HEK293 (cell line): ENCODE measurements at regions not wholly inside any gene's neighbourhood (a gene's known extent, or its start where the extent isn't known, plus 50 kb on each side); places are given as distances from the start of the nearest gene placed in this dataset.

Experiments
- CTCF ChIA-PET: fragments of 350-600 bp; formaldehyde crosslinking; extraction: SDS; loops from one replicate; lab custom pipeline; 2021; ENCODE audit warnings: antibody characterized with exemption; lab: Yijun Ruan, JAX
- POLR2A ChIA-PET: fragments of 300-600 bp; formaldehyde crosslinking; extraction: SDS; loops from one replicate; lab custom pipeline; 2020; ENCODE audit warnings: antibody characterized with exemption, inconsistent platforms; lab: Yijun Ruan, JAX
- H3K27ac ChIP-seq: fragments of 200-500 bp; sonication (Bioruptor generic); 2 replicates; pipeline ENCODE4 v1.5.1; 2014; ENCODE audit warnings: low read depth, low read length, control low read depth, inconsistent platforms; ENCODE audit errors: extremely low read depth
- H3K36me3 ChIP-seq, 2 experiments: fragments of 200-500 bp in 1 of 2; sonication (Bioruptor generic) in 1 of 2; 1 replicate in 1 of 2; 2 replicates in 1 of 2; pipeline ENCODE4 v1.5.1; 2014 to 2017; ENCODE audit warnings: inconsistent platforms in 2 of 2, low read length in 2 of 2; ENCODE audit not compliant: control insufficient read depth in 2 of 2, insufficient read depth in 1 of 2
- H3K4me1 ChIP-seq: fragments of 200-500 bp; sonication (Bioruptor generic); 2 replicates; pipeline ENCODE4 v1.5.1; 2014; ENCODE audit warnings: mild to moderate bottlenecking, low read length, inconsistent platforms; ENCODE audit not compliant: control insufficient read depth, insufficient read depth
- H3K4me3 ChIP-seq: 2 replicates; pipeline ENCODE4 v1.5.1; 2011; ENCODE audit warnings: low read depth, mild to moderate bottlenecking, control low read depth, low read length, moderate library complexity
- H3K9me3 ChIP-seq: fragments of 200-500 bp; sonication (Bioruptor generic); 2 replicates; pipeline ENCODE4 v1.5.1; 2014; ENCODE audit warnings: low read depth, low read length, inconsistent platforms; ENCODE audit not compliant: control insufficient read depth, insufficient read depth
- IKZF3 ChIP-seq: fragments of 450-650 bp; IDR thresholded peaks from 2 replicates; pipeline ENCODE4 v1.5.0; 2018; ENCODE audit warnings: missing biosample characterization, mild to moderate bottlenecking, missing genetic modification characterization, moderate library complexity
- INSM2 ChIP-seq: fragments of 450-650 bp; formaldehyde crosslinking; IDR thresholded peaks from 2 replicates; pipeline ENCODE4 v1.5.1; 2016; ENCODE audit warnings: missing biosample characterization, missing genetic modification characterization
- KLF9 ChIP-seq: fragments of 450-650 bp; formaldehyde crosslinking; IDR thresholded peaks from 2 replicates; pipeline ENCODE4 v1.5.1; 2016; ENCODE audit warnings: missing biosample characterization, missing genetic modification characterization, low read depth
- MEIS1 ChIP-seq: sonication (generic); formaldehyde crosslinking; IDR thresholded peaks from 2 replicates; pipeline ENCODE4 v1.8.1; 2022; ENCODE audit warnings: missing genetic modification reagents, mild to moderate bottlenecking, borderline replicate concordance
- ZBTB17 ChIP-seq: fragments of 450-650 bp; formaldehyde crosslinking; IDR thresholded peaks from 2 replicates; pipeline ENCODE4 v1.5.1; 2016; ENCODE audit warnings: missing biosample characterization, missing genetic modification characterization
- ZBTB48 ChIP-seq: fragments of 450-650 bp; formaldehyde crosslinking; IDR thresholded peaks from 2 replicates; pipeline ENCODE4 v1.5.1; 2016; ENCODE audit warnings: missing biosample characterization, missing genetic modification characterization
- ZBTB8A ChIP-seq: fragments of 450-650 bp; formaldehyde crosslinking; IDR thresholded peaks from 2 replicates; pipeline ENCODE4 v1.5.1; 2016; ENCODE audit warnings: missing biosample characterization, missing genetic modification characterization
- ZNF248 ChIP-seq: fragments of 450-650 bp; formaldehyde crosslinking; IDR thresholded peaks from 2 replicates; pipeline ENCODE4 v1.5.1; 2017; ENCODE audit warnings: missing biosample characterization, missing genetic modification characterization
- ZNF292 ChIP-seq: fragments of 450-650 bp; formaldehyde crosslinking; IDR thresholded peaks from 2 replicates; pipeline ENCODE4 v1.5.1; 2016; ENCODE audit warnings: low read depth, missing biosample characterization, missing genetic modification characterization, borderline replicate concordance
- ZNF354C ChIP-seq: fragments of 450-650 bp; formaldehyde crosslinking; IDR thresholded peaks from 2 replicates; pipeline ENCODE4 v1.5.1; 2016; ENCODE audit warnings: missing biosample characterization, missing genetic modification characterization, low read depth, borderline replicate concordance
- ZNF416 ChIP-seq: fragments of 450-650 bp; formaldehyde crosslinking; IDR thresholded peaks from 2 replicates; pipeline ENCODE4 v1.5.1; 2016; ENCODE audit warnings: missing biosample characterization, missing genetic modification characterization
- ZNF473 ChIP-seq: fragments of 450-650 bp; formaldehyde crosslinking; IDR thresholded peaks from 2 replicates; pipeline ENCODE4 v1.5.1; 2017; ENCODE audit warnings: missing biosample characterization, missing genetic modification characterization
- ZNF571 ChIP-seq: fragments of 450-650 bp; formaldehyde crosslinking; IDR thresholded peaks from 2 replicates; pipeline ENCODE4 v1.5.0; 2017; ENCODE audit warnings: missing biosample characterization, missing genetic modification characterization
- ZNF623 ChIP-seq: fragments of 450-650 bp; formaldehyde crosslinking; IDR thresholded peaks from 2 replicates; pipeline ENCODE4 v1.5.1; 2016; ENCODE audit warnings: missing biosample characterization, missing genetic modification characterization
- ZNF626 ChIP-seq: fragments of 450-650 bp; sonication (Bioruptor Pico); formaldehyde crosslinking; IDR thresholded peaks from 2 replicates; pipeline ENCODE4 v1.5.1; 2018; ENCODE audit warnings: missing biosample characterization, missing genetic modification characterization, inconsistent platforms
- ZNF639 ChIP-seq: fragments of 450-650 bp; formaldehyde crosslinking; IDR thresholded peaks from 2 replicates; pipeline ENCODE4 v1.5.1; 2016; ENCODE audit warnings: missing biosample characterization, missing genetic modification characterization
- ZSCAN30 ChIP-seq: fragments of 450-650 bp; IDR thresholded peaks from 2 replicates; pipeline ENCODE4 v1.5.1; 2018; ENCODE audit warnings: missing biosample characterization, mild to moderate bottlenecking, missing genetic modification characterization, moderate library complexity
- TF ChIP-seq, protein P1 (sequence below): fragments of 450-650 bp; formaldehyde crosslinking; IDR thresholded peaks from 2 replicates; pipeline ENCODE4 v1.5.1; 2017; ENCODE audit warnings: missing biosample characterization, missing genetic modification characterization
- TF ChIP-seq, protein P2 (sequence below): sonication (generic); formaldehyde crosslinking; IDR thresholded peaks from 2 replicates; pipeline ENCODE4 v1.8.1; 2022; ENCODE audit warnings: mild to moderate bottlenecking, moderate library complexity, missing genetic modification reagents

GRCh38 chr7:84876061-84876821, 310.6 kb downstream of the SEMA3D start:
- Histone ChIP-seq H3K4me3 (no peak overlapping the region), H3K27ac (no peak overlapping the region), H3K4me1 (no peaks in the 10 kb centered on the region)
- TF ChIP-seq ZNF354C (tag by site-specific recombination) (no peak), ZNF626 (tag by site-specific recombination) (no peak), IKZF3 (tag by site-specific recombination) (no peak), ZBTB17 (tag by site-specific recombination) (no peak), ZBTB48 (tag by site-specific recombination) (no peak), ZNF292 (tag by site-specific recombination) (no peak), ZNF473 (tag by site-specific recombination) (no peak)
- TF ChIP-seq, all 188 proteins: peak for 0
- ChIA-PET CTCF (no interaction called here), POLR2A (no interaction called here)
- H3K36me3 ChIP-seq, result no peaks in the 10 kb centered on the region
- H3K9me3 ChIP-seq, result no peaks in the 10 kb centered on the region

GRCh38 chr7:84865560-84865959, 321.3 kb downstream of the SEMA3D start:
- no peak overlapping the region for H3K4me3 ChIP-seq
- ChIA-PET POLR2A (no interaction called here), CTCF (interaction anchor here (0.6 to 0.7 kb wide), 2 partner anchors 20 to 963 kb away, joined by 3 read pairs; no protein-coding TSS in a partner anchor)
- no peaks in the 10 kb centered on the region for H3K4me1 ChIP-seq
- TF ChIP-seq, protein P1, sequence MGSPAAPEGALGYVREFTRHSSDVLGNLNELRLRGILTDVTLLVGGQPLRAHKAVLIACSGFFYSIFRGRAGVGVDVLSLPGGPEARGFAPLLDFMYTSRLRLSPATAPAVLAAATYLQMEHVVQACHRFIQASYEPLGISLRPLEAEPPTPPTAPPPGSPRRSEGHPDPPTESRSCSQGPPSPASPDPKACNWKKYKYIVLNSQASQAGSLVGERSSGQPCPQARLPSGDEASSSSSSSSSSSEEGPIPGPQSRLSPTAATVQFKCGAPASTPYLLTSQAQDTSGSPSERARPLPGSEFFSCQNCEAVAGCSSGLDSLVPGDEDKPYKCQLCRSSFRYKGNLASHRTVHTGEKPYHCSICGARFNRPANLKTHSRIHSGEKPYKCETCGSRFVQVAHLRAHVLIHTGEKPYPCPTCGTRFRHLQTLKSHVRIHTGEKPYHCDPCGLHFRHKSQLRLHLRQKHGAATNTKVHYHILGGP (tag by site-specific recombination), result no peak
- TF ChIP-seq ZNF571 (tag by site-specific recombination), result no peak
- no peak for TF ChIP-seq ZBTB8A (tag by site-specific recombination)
- TF ChIP-seq ZNF416 (tag by site-specific recombination), result no peak
- no peak for TF ChIP-seq ZNF248 (tag by site-specific recombination)
- TF ChIP-seq ZNF623 (tag by site-specific recombination), result no peak
- TF ChIP-seq INSM2 (tag by site-specific recombination), result no peak
- no peak for TF ChIP-seq ZSCAN30 (tag by site-specific recombination)
- no peak for TF ChIP-seq KLF9
- TF ChIP-seq, protein P2, sequence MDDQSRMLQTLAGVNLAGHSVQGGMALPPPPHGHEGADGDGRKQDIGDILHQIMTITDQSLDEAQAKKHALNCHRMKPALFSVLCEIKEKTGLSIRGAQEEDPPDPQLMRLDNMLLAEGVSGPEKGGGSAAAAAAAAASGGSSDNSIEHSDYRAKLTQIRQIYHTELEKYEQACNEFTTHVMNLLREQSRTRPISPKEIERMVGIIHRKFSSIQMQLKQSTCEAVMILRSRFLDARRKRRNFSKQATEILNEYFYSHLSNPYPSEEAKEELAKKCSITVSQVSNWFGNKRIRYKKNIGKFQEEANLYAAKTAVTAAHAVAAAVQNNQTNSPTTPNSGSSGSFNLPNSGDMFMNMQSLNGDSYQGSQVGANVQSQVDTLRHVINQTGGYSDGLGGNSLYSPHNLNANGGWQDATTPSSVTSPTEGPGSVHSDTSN (CRISPR knock-in tag), result no peak
- H3K27ac ChIP-seq, result no peak overlapping the region
- H3K36me3 ChIP-seq, result no peaks in the 10 kb centered on the region
- no peaks in the 10 kb centered on the region for H3K9me3 ChIP-seq

- no peak for TF ChIP-seq MEIS1
- no peak for TF ChIP-seq ZNF639 (tag by site-specific recombination)
- no peak for TF ChIP-seq ZNF292 (tag by site-specific recombination)
- no peak overlapping the region for H3K4me3 ChIP-seq
- no peaks in the 10 kb centered on the region for H3K36me3 ChIP-seq
- no peak overlapping the region for H3K27ac ChIP-seq
- CTCF ChIA-PET, result no interaction called here
- no peaks in the 10 kb centered on the region for H3K9me3 ChIP-seq
- POLR2A ChIA-PET, result no interaction called here
- no peaks in the 10 kb centered on the region for H3K4me1 ChIP-seq
Measured at GRCh38 chr7:84857336-84857735, 329.5 kb downstream of the SEMA3D start.
